ENCODE measurements at regions not wholly inside any gene's neighbourhood (a gene's known extent, or its start where the extent isn't known, plus 50 kb on each side); places are given as distances from the start of the nearest gene placed in this dataset.

GRCh38 chr10:76631884-76632766, 1005.5 kb downstream of the KCNMA1 start:
- 24 to 36% methylated on average over 16 of the region's 16 CpGs for WGBS, 2 donors
- Histone ChIP-seq H3K4me1 (no peaks in the 10 kb centered on the region), H3K4me3 (replicated peaks in 1 of 3) (no peak overlapping the region), H3K27me3 (no peaks in the 10 kb centered on the region), H3K36me3 (no peaks in the 10 kb centered on the region), H3K27ac (no peak overlapping the region), H3K9me3 (no peaks in the 10 kb centered on the region)
- TF ChIP-seq, protein P1, sequence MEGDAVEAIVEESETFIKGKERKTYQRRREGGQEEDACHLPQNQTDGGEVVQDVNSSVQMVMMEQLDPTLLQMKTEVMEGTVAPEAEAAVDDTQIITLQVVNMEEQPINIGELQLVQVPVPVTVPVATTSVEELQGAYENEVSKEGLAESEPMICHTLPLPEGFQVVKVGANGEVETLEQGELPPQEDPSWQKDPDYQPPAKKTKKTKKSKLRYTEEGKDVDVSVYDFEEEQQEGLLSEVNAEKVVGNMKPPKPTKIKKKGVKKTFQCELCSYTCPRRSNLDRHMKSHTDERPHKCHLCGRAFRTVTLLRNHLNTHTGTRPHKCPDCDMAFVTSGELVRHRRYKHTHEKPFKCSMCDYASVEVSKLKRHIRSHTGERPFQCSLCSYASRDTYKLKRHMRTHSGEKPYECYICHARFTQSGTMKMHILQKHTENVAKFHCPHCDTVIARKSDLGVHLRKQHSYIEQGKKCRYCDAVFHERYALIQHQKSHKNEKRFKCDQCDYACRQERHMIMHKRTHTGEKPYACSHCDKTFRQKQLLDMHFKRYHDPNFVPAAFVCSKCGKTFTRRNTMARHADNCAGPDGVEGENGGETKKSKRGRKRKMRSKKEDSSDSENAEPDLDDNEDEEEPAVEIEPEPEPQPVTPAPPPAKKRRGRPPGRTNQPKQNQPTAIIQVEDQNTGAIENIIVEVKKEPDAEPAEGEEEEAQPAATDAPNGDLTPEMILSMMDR (IDR thresholded peaks at IDR 0.05), result no peak
- TF ChIP-seq POLR2A (IDR thresholded peaks at IDR 0.05), result no peak
- peak in 1 of 2 donors; percentile 3 for DNase-seq
- intact Hi-C loops (cut with DNase I), result no loop called here

DNA sequence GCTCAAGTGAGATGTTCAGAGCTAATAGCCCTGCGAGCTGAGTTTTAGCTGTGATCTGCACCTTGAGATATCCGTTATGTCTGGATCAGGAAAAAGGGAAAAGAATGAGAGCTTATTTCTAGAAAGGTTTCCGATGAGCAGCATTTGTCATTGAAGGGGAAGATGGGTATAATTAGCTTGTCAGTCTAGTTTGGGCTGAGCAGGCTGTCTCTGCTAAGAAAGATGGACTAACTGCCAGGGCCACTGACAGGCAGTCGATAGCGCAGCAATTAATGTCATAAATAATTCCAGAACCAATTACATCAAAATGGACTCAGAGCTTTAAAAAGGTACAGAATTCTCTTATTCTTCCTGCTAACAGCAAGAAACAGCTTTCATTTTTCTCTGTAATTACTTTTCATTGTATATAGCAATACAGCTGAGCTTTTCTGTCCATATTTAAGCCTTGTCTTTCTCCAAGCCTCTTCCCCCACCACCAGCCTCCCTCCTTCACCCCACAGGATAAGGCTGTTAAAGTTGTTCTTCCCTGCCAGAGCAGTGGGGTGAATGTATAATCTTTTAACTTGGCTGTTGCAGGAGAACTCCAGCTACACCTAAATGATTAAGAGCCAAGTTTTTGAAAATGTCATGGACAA, 1006.5 kb downstream of the KCNMA1 start:
- H3K9me3 ChIP-seq, result no peaks in the 10 kb centered on the region
- no peaks in the 10 kb centered on the region for H3K27me3 ChIP-seq
- DNase-seq, result no peak
- 93 to 94% methylated on average over 5 of the region's 5 CpGs for WGBS, 2 donors
- no peak for TF ChIP-seq POLR2A (IDR thresholded peaks at IDR 0.05)
- TF ChIP-seq, protein P1 (IDR thresholded peaks at IDR 0.05), result no peak
- no peaks in the 10 kb centered on the region for H3K36me3 ChIP-seq
- H3K27ac ChIP-seq, result no peak overlapping the region
- intact Hi-C loops (cut with DNase I), result no loop called here
- no peaks in the 10 kb centered on the region for H3K4me1 ChIP-seq
- no peak overlapping the region for H3K4me3 ChIP-seq (replicated peaks in 1 of 3)

DNA sequence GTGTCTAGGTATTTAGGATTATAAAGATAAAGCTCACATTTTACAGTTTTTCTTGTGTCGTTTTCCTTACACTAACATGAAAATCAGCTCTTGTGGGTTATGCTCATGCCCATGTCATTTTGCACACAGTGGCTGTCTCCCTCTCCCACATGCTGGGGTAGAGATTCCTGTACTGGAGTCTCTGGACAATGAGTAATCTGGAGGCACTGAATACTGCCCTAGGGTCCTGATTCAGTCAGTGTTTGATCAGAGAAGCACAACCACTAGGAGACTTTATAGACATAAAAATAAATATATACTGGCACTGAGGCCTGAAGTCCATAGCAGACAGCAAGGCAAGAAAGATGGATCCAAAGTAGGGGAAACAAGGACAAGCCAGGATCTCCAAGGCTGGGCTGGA, 1008.8 kb downstream of the KCNMA1 start:
- 86 to 91% methylated on average over 1 of the region's 1 CpG for WGBS, 2 donors

GRCh38 chr10:76626386-76626785, 1011.2 kb downstream of the KCNMA1 start:
- Histone ChIP-seq H3K4me3 (replicated peaks in 1 of 3) (no peak overlapping the region), H3K36me3 (no peaks in the 10 kb centered on the region), H3K4me1 (no peaks in the 10 kb centered on the region), H3K27me3 (no peaks in the 10 kb centered on the region), H3K9me3 (no peaks in the 10 kb centered on the region), H3K27ac (no peak overlapping the region)
- TF ChIP-seq, protein P1 (IDR thresholded peaks at IDR 0.05), result no peak
- TF ChIP-seq POLR2A (IDR thresholded peaks at IDR 0.05), result no peak
- 55 to 65% methylated on average over 2 of the region's 2 CpGs for WGBS, 2 donors
- intact Hi-C loops (cut with DNase I), result no loop called here
- no peak for DNase-seq

More for the DNA sequence above, 1008.8 kb downstream of the KCNMA1 start:
- no peak overlapping the region for H3K4me3 ChIP-seq (replicated peaks in 1 of 3)
- intact Hi-C loops (cut with DNase I), result no loop called here
- DNase-seq, result no peak
- no peaks in the 10 kb centered on the region for H3K27me3 ChIP-seq
- TF ChIP-seq, protein P1 (IDR thresholded peaks at IDR 0.05), result no peak
- no peak for TF ChIP-seq POLR2A (IDR thresholded peaks at IDR 0.05)
- no peaks in the 10 kb centered on the region for H3K4me1 ChIP-seq
- no peak overlapping the region for H3K27ac ChIP-seq
- H3K36me3 ChIP-seq, result no peaks in the 10 kb centered on the region
- H3K9me3 ChIP-seq, result no peaks in the 10 kb centered on the region

DNA sequence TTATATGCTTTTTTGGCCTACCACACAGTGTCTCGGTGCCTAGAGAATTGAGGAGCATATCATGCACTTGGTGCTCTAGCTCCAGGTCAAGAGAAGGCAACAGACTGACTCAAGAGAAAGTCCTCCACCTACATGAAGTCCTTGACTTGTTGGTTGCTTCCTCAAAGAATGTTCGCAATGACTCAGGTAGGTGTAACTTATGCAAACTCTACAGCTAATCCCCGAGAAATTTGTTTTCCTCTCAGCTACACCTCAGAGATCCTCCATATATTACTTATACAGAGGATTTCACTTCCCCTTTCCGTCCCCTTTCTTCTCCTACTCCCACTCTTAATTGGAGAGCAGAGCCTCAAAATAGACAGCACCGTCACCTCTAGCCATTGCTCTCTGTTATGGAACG, 1013.1 kb downstream of the KCNMA1 start:
- Histone ChIP-seq H3K27ac (no peak overlapping the region), H3K9me3 (no peaks in the 10 kb centered on the region), H3K4me1 (no peaks in the 10 kb centered on the region), H3K4me3 (replicated peaks in 1 of 3) (no peak overlapping the region), H3K27me3 (no peaks in the 10 kb centered on the region), H3K36me3 (no peaks in the 10 kb centered on the region)
- 87 to 93% methylated on average over 6 of the region's 6 CpGs for WGBS, 2 donors
- DNase-seq, result no peak
- TF ChIP-seq POLR2A (IDR thresholded peaks at IDR 0.05), result no peak
- TF ChIP-seq, protein P1 (IDR thresholded peaks at IDR 0.05), result no peak
- intact Hi-C loops (cut with DNase I), result no loop called here

Measured in thyroid gland (tissue), 4 donors.